OCI-LY3 (cell line): ENCODE measurements at regions not wholly inside any gene's neighbourhood (a gene's known extent, or its start where the extent isn't known, plus 50 kb on each side); places are given as distances from the start of the nearest gene placed in this dataset.

Experiments used
- H2AFZ ChIP-seq: fragments of 200-600, 300-600 bp; shearing (Covaris generic); 2 replicates; pipeline ENCODE4 v1.6.0; 2014; ENCODE audit warnings: antibody characterized with exemption, low read depth, low read length
- H3K27ac ChIP-seq: fragments of 200-600, 300-600 bp; sonication (generic); 2 replicates; pipeline ENCODE4 v1.5.1; 2014; ENCODE audit warnings: mild to moderate bottlenecking, low read length, moderate library complexity, mixed read lengths
- H3K27me3 ChIP-seq: fragments of 200-600, 300-600 bp; sonication (generic); 2 replicates; pipeline ENCODE4 v1.6.1; 2014; ENCODE audit warnings: low read depth, low read length, mixed read lengths
- H3K36me3 ChIP-seq: fragments of 200-600, 300-600 bp; sonication (generic); replicated peaks from 2 replicates; pipeline ENCODE3; 2014; ENCODE audit warnings: low read depth, low read length, mixed read lengths
- H3K4me1 ChIP-seq: fragments of 300-600, 200-600 bp; sonication (generic); 2 replicates; pipeline ENCODE4 v1.6.1; 2014; ENCODE audit warnings: low read length, mixed read lengths
- H3K4me2 ChIP-seq: fragments of 200-600, 300-600 bp; sonication (generic); 2 replicates; pipeline ENCODE4 v1.6.1; 2014; ENCODE audit warnings: low read length, mixed read lengths
- H3K4me3 ChIP-seq: fragments of 300-600, 200-600 bp; sonication (generic); 2 replicates; pipeline ENCODE4 v1.5.1; 2014; ENCODE audit warnings: antibody characterized with exemption, mild to moderate bottlenecking, low read length, moderate library complexity
- H3K79me2 ChIP-seq: fragments of 300-600, 200-600 bp; shearing (Covaris generic); 2 replicates; pipeline ENCODE4 v1.6.1; 2014; ENCODE audit warnings: mild to moderate bottlenecking, low read length, mixed read lengths
- H3K9ac ChIP-seq: fragments of 300-600, 200-600 bp; shearing (Covaris generic); 2 replicates; pipeline ENCODE4 v1.6.0; 2014; ENCODE audit warnings: mild to moderate bottlenecking, low read length, moderate library complexity
- H3K9me3 ChIP-seq: fragments of 200-600, 300-600 bp; shearing (Covaris generic); 2 replicates; pipeline ENCODE4 v1.6.1; 2014; ENCODE audit warnings: low read length, mixed read lengths; ENCODE audit not compliant: insufficient read depth
- H4K20me1 ChIP-seq: fragments of 200-600, 300-600 bp; sonication (generic); 2 replicates; pipeline ENCODE4 v1.6.1; 2016; ENCODE audit warnings: low read length, mixed read lengths; ENCODE audit not compliant: insufficient read depth
- EZH2phosphoT487 ChIP-seq: fragments of 200-600 bp; shearing (Covaris generic); IDR thresholded peaks from 2 replicates; pipeline ENCODE4 v1.6.1; 2018; ENCODE audit warnings: antibody characterized with exemption, mixed run types, low read depth
- TF ChIP-seq, protein P1 (sequence below): fragments of 200-600, 300-600 bp; sonication (generic); IDR thresholded peaks from 2 replicates; pipeline ENCODE4 v1.5.1; 2014; ENCODE audit warnings: antibody characterized with exemption, low read length, low read depth

DNA sequence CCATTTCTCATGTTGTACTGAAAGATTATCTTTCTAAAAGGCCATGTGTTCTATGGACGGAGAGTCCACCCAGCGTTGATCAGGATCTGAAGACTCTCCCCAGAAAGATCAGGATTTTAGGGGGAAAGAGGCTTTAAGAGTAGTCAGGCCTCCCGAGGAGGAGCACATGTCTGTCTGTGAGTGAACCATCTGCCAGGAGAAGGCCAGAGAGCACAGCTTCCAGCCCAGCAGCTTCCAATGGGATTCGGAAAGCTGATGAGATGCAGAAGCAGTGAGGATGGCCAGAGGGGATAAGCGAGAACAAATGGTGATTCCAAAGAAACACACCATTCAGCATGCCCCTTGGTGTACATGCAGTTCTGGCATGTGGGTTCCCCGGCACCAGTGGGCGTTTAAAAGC, 88.5 kb upstream of the TCERG1L start:
- H4K20me1 ChIP-seq = no peaks in the 10 kb centered on the region
- H3K4me1 ChIP-seq = no peaks in the 10 kb centered on the region
- no peaks in the 10 kb centered on the region for H3K27me3 ChIP-seq
- H3K27ac ChIP-seq = no peak overlapping the region
- H2AFZ ChIP-seq = no peak overlapping the region
- no peak for TF ChIP-seq EZH2phosphoT487
- TF ChIP-seq, protein P1, sequence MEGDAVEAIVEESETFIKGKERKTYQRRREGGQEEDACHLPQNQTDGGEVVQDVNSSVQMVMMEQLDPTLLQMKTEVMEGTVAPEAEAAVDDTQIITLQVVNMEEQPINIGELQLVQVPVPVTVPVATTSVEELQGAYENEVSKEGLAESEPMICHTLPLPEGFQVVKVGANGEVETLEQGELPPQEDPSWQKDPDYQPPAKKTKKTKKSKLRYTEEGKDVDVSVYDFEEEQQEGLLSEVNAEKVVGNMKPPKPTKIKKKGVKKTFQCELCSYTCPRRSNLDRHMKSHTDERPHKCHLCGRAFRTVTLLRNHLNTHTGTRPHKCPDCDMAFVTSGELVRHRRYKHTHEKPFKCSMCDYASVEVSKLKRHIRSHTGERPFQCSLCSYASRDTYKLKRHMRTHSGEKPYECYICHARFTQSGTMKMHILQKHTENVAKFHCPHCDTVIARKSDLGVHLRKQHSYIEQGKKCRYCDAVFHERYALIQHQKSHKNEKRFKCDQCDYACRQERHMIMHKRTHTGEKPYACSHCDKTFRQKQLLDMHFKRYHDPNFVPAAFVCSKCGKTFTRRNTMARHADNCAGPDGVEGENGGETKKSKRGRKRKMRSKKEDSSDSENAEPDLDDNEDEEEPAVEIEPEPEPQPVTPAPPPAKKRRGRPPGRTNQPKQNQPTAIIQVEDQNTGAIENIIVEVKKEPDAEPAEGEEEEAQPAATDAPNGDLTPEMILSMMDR = no peak
- no peaks in the 10 kb centered on the region for H3K9me3 ChIP-seq
- no peak overlapping the region for H3K4me2 ChIP-seq
- no peak overlapping the region for H3K4me3 ChIP-seq
- no peaks in the 10 kb centered on the region for H3K36me3 ChIP-seq
- no peaks in the 10 kb centered on the region for H3K79me2 ChIP-seq
- H3K9ac ChIP-seq = no peak overlapping the region

DNA sequence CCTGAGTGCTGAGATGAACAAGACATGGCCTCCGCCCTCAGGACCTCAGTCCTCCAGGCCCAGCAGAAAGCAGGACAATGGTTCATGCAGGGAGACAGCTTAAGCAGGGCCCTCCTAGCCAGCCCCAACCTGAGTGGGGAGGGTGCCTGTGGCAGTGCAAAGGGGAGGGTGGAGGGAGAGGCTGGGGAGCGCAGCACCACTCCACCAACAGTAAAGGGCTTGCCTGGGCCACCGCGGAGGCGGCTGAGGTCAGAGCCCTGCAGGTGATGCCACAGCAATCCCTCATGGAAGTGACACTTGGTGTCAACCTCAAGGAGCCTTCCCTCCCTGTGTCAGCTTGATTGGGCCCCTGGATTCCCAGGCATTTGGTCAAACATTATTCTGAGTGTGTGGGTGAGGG, 89.0 kb upstream of the TCERG1L start:
- Histone ChIP-seq H3K4me2 (no peak overlapping the region), H2AFZ (no peak overlapping the region), H3K36me3 (no peaks in the 10 kb centered on the region), H3K4me1 (no peaks in the 10 kb centered on the region), H3K27me3 (no peaks in the 10 kb centered on the region), H3K9me3 (no peaks in the 10 kb centered on the region), H4K20me1 (no peaks in the 10 kb centered on the region), H3K4me3 (no peak overlapping the region), H3K27ac (no peak overlapping the region), H3K9ac (no peak overlapping the region), H3K79me2 (no peaks in the 10 kb centered on the region)
- no peak for TF ChIP-seq EZH2phosphoT487
- TF ChIP-seq, protein P1 = no peak

DNA sequence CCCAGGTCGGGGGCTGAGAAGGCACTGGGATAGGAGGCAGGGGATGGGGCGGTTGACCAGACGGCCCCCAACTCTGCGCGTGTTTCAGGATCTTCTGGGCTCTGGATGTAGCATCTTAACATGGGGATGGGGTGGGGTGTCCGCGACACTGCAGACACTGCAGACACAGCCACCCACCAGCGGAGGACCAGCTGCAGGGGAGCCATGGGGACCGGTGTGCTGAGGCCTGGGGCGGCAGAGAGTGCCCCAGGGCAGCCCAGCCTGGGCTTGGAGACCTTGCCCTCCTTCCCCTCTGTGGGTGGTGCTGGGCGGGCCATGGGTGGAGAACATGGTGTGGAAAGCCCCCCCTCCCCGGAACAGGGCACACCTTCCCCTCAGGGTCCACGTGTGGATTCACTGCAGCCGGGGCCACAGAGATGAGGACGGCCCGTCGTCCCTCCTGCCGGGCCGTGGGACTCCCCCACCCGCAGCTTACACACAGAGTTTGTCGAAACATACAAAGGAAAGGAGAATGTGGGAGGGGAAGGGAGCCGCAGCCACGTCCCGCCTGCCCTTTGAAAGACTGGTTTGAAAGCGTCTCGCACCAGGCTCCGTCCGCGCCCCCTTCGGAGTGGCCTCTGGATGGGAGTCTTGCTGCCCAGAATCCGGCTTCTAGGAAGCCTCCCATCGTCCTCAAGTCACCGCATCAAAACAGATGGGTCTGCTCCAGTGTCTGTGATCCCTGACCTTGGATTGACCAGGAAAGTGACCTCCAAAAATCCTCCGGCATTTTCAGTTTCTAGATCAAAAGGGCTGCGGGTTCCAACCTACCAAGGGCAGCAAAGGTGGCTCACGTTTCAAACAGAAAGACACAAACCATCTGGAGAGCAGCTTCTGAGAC, 91.5 kb upstream of the TCERG1L start:
- Histone ChIP-seq H4K20me1 (no peaks in the 10 kb centered on the region), H3K79me2 (no peaks in the 10 kb centered on the region), H3K4me1 (no peaks in the 10 kb centered on the region), H3K27me3 (no peaks in the 10 kb centered on the region), H3K36me3 (no peaks in the 10 kb centered on the region), H3K27ac (no peak overlapping the region), H3K4me2 (no peak overlapping the region), H3K4me3 (no peak overlapping the region), H2AFZ (no peak overlapping the region), H3K9me3 (no peaks in the 10 kb centered on the region), H3K9ac (no peak overlapping the region)
- TF ChIP-seq, protein P1 = no peak
- no peak for TF ChIP-seq EZH2phosphoT487

DNA sequence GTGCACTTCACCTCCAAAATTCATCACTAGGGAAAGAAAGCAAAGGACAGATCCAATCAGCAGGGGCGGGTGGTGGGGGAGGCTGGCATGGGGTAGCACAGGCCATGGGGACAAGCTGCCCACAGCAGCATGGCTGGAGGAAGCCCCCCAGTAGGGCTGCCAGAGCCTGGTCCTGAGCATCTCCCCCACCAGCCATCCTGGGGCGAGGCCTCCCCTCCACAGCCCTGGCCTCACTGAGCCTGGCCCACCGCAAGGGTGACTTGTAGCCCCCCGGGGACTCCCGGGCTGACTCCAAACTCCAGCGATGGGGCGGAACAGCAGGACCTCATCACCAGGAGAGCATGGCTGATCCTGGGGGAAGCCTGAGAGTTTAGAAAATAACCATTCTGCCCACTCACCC, 92.4 kb upstream of the TCERG1L start:
- TF ChIP-seq EZH2phosphoT487 = no peak

More for the DNA sequence above, 92.4 kb upstream of the TCERG1L start:
- no peak overlapping the region for H3K4me2 ChIP-seq
- H3K27me3 ChIP-seq = no peaks in the 10 kb centered on the region
- H4K20me1 ChIP-seq = no peaks in the 10 kb centered on the region
- no peaks in the 10 kb centered on the region for H3K4me1 ChIP-seq
- H3K79me2 ChIP-seq = no peaks in the 10 kb centered on the region
- no peak overlapping the region for H3K4me3 ChIP-seq
- H2AFZ ChIP-seq = no peak overlapping the region
- no peak overlapping the region for H3K9ac ChIP-seq
- H3K9me3 ChIP-seq = no peaks in the 10 kb centered on the region
- no peak overlapping the region for H3K27ac ChIP-seq
- no peaks in the 10 kb centered on the region for H3K36me3 ChIP-seq
